Activated CD8-positive, alpha-beta T cell treated with anti-CD3 and anti-CD28 coated beads for 36 hours (primary cell): ENCODE measurements at regions not wholly inside any gene's neighbourhood (a gene's known extent, or its start where the extent isn't known, plus 50 kb on each side); places are given as distances from the start of the nearest gene placed in this dataset.

Experiments
- ATAC-seq: fragments of 200-7000 bp; cut with Tn5 transposase; one replicate; pipeline ENCODE4 v1.10.0; 2021; ENCODE audit warnings: mild to moderate bottlenecking, moderate library complexity
- CTCF ChIA-PET: fragments of 350-600 bp; sonication (Branson Sonifier 250); formaldehyde crosslinking; loops from one replicate; lab custom pipeline; 2021; ENCODE audit warnings: antibody characterized with exemption; lab: Charles Lee
- POLR2A ChIA-PET: fragments of 350-600 bp; sonication (Branson Sonifier 250); formaldehyde crosslinking; loops from one replicate; lab custom pipeline; 2021; ENCODE audit warnings: antibody characterized with exemption; lab: Charles Lee
- DNase-seq: peaks from one replicate; pipeline ENCODE4 v3.0.0-alpha.2; 2020
- H3K27ac Mint-ChIP-seq: one replicate; pipeline ENCODE4 v1.8.0; 2021; ENCODE audit warnings: mild to moderate bottlenecking, mixed read lengths
- H3K27me3 Mint-ChIP-seq: one replicate; pipeline ENCODE4 v1.8.0; 2021; ENCODE audit warnings: mixed read lengths
- H3K36me3 Mint-ChIP-seq: one replicate; pipeline ENCODE4 v1.8.0; 2021; ENCODE audit warnings: low read depth, mixed read lengths
- H3K4me1 Mint-ChIP-seq: one replicate; pipeline ENCODE4 v1.8.0; 2021; ENCODE audit warnings: low read depth, mixed read lengths
- H3K4me3 Mint-ChIP-seq: one replicate; pipeline ENCODE4 v1.8.0; 2021; ENCODE audit warnings: mild to moderate bottlenecking, moderate library complexity, mixed read lengths
- H3K9me3 Mint-ChIP-seq: one replicate; pipeline ENCODE4 v1.8.0; 2021; ENCODE audit warnings: mixed read lengths
- intact Hi-C: fragments of 100-400 bp; cut with micrococcal nuclease; formaldehyde crosslinking; loops from one replicate; pipeline ENCODE4 v1.10.0; 2022
- TF ChIP-seq, protein P1 (sequence below): fragments of 200-600 bp; IDR thresholded peaks from one replicate; pipeline ENCODE4 v1.8.0; 2022; ENCODE audit warnings: antibody characterized with exemption, mild to moderate bottlenecking

DNA sequence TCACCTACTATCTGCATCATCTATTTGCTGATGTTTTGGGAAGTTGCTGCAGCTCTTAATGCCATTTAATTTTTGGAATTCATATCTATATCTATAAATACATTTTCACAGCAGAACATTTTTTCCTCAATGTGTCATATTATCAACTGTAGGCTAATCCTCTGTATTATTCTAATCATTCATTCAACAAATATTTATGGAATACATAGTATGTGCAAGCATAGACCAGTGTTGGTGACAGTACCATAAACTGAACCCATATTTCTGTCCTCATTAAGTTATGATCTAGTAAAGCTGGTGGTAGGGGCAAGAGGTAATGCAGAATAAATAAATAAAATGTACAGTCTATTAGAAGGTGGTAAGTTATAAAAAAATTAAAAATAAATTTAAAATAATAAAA lies 585.3 kb upstream of the BCHE start:
- Mint-ChIP-seq H3K27ac (no peak overlapping the region), H3K9me3 (peaks cover 14% of the 10 kb centered on the region), H3K4me3 (no peak overlapping the region), H3K27me3 (no peaks in the 10 kb centered on the region), H3K4me1 (no peaks in the 10 kb centered on the region), H3K36me3 (no peaks in the 10 kb centered on the region)
- intact Hi-C loops = no loop called here
- ATAC-seq (no peak), DNase-seq (no peak)
- POLR2A ChIA-PET = no interaction called here
- CTCF ChIA-PET = no interaction called here
- TF ChIP-seq, protein P1, sequence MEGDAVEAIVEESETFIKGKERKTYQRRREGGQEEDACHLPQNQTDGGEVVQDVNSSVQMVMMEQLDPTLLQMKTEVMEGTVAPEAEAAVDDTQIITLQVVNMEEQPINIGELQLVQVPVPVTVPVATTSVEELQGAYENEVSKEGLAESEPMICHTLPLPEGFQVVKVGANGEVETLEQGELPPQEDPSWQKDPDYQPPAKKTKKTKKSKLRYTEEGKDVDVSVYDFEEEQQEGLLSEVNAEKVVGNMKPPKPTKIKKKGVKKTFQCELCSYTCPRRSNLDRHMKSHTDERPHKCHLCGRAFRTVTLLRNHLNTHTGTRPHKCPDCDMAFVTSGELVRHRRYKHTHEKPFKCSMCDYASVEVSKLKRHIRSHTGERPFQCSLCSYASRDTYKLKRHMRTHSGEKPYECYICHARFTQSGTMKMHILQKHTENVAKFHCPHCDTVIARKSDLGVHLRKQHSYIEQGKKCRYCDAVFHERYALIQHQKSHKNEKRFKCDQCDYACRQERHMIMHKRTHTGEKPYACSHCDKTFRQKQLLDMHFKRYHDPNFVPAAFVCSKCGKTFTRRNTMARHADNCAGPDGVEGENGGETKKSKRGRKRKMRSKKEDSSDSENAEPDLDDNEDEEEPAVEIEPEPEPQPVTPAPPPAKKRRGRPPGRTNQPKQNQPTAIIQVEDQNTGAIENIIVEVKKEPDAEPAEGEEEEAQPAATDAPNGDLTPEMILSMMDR = no peak

- Mint-ChIP-seq H3K36me3 (no peaks in the 10 kb centered on the region), H3K27ac (no peak overlapping the region), H3K4me3 (no peak overlapping the region), H3K27me3 (no peaks in the 10 kb centered on the region), H3K9me3 (peaks cover 10% of the 10 kb centered on the region), H3K4me1 (no peaks in the 10 kb centered on the region)
- DNase-seq = no peak
- no peak for ATAC-seq
- ChIA-PET CTCF (no interaction called here), POLR2A (no interaction called here)
- TF ChIP-seq, protein P1 = no peak
- intact Hi-C loops = no loop called here
Measured at GRCh38 chr3:166420071-166420470, 582.8 kb upstream of the BCHE start.

GRCh38 chr3:166405896-166406295 lies 568.7 kb upstream of the BCHE start:
- no peaks in the 10 kb centered on the region for H3K4me1 Mint-ChIP-seq
- CTCF ChIA-PET = no interaction called here
- no peaks in the 10 kb centered on the region for H3K36me3 Mint-ChIP-seq
- intact Hi-C loops = no loop called here
- H3K27ac Mint-ChIP-seq = no peak overlapping the region
- ATAC-seq = no peak
- no peak for DNase-seq
- H3K4me3 Mint-ChIP-seq = no peak overlapping the region
- peaks cover 2% of the 10 kb centered on the region for H3K9me3 Mint-ChIP-seq
- POLR2A ChIA-PET = no interaction called here
- TF ChIP-seq, protein P1 = no peak
- no peaks in the 10 kb centered on the region for H3K27me3 Mint-ChIP-seq

- TF ChIP-seq, protein P1 = no peak
- POLR2A ChIA-PET = no interaction called here
- Mint-ChIP-seq H3K27me3 (no peaks in the 10 kb centered on the region), H3K4me1 (no peaks in the 10 kb centered on the region), H3K4me3 (no peak overlapping the region), H3K9me3 (peaks cover 2% of the 10 kb centered on the region), H3K36me3 (no peaks in the 10 kb centered on the region), H3K27ac (no peak overlapping the region)
- CTCF ChIA-PET = no interaction called here
- DNase-seq (no peak), ATAC-seq (no peak)
- intact Hi-C loops = no loop called here
Measured at GRCh38 chr3:166405465-166405864, 568.2 kb upstream of the BCHE start.

GRCh38 chr3:166390303-166390702 lies 553.1 kb upstream of the BCHE start:
- Mint-ChIP-seq H3K27me3 (no peaks in the 10 kb centered on the region), H3K9me3 (peaks cover 12% of the 10 kb centered on the region), H3K4me3 (no peak overlapping the region), H3K4me1 (no peaks in the 10 kb centered on the region), H3K36me3 (no peaks in the 10 kb centered on the region), H3K27ac (no peak overlapping the region)
- no peak for ATAC-seq
- ChIA-PET CTCF (no interaction called here), POLR2A (no interaction called here)
- TF ChIP-seq, protein P1 = no peak
- DNase-seq = no peak
- intact Hi-C loops = no loop called here
